ENCODE measurements at regions not wholly inside any gene's neighbourhood (a gene's known extent, or its start where the extent isn't known, plus 50 kb on each side); places are given as distances from the start of the nearest gene placed in this dataset.
A peak's percentile ranks its signal among the peaks of the same experiment; 100 is the strongest.
"Not testable (repeated sequence)": the region's sequence is repeated elsewhere in the genome, so short reads cannot be mapped to it uniquely, and the experiment has no call there.

DNA sequence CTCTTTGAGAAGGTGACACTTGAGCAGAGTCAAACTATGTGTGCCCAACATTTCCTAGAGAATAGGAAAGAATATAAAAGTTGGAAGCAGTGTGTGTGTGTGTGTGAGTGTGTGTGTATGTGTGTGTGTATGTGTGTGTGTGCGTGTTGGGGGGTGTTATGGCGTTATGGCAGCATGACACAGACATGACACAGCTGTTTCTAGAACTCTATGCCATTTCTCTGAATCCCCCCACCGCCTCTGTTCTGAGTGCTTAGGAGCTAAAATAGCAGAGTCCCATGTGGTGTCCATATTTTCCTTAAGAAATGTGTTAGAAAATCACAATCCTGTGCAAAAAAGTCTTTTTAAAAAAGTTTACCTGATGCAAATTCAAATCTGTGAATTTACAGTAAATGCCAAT lies 556.1 kb downstream of the RWDD3 start:
- no peak for DNase-seq

DNA sequence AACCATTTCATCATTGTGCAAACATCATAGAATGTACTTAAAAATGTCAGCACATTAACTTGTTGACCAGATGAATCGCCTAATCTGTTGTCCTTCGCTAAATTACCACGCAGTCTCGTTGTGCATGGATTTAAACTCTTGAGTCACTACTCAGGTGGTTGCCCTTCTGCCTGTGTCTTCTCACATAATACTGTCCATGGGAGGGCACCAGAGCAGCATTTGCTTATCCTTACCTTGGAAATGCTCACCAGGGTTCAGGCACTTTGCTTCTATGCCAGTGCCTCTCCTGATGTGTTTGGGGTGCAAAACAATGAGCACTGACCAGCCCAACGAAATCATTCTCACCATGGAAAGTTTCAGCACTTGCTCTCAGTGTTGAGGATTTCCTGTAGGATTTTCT lies 559.9 kb downstream of the RWDD3 start:
- DNase-seq: peak in 2 of 3 experiments; percentile 20 to 63

DNA sequence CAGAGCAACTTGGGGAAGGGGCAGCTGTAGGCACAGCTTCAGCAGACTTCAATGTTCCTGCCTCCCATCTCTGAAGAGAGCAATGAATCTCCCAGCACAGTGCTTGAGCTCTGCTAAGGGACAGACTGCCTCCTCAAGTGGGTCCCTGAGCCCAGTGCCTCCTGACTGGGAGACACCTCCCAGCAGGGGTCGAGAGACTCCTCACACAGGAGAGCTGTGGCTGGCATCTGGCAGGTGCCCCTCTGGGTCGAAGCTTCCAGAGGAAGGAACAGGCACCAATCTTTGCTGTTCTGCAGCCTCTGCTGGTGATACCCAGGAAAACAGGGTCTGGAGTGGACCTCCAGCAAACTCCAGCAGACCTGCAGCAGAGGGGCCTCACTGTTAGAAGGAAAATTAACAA lies 563.8 kb downstream of the RWDD3 start:
- DNase-seq: not testable (repeated sequence)

DNA sequence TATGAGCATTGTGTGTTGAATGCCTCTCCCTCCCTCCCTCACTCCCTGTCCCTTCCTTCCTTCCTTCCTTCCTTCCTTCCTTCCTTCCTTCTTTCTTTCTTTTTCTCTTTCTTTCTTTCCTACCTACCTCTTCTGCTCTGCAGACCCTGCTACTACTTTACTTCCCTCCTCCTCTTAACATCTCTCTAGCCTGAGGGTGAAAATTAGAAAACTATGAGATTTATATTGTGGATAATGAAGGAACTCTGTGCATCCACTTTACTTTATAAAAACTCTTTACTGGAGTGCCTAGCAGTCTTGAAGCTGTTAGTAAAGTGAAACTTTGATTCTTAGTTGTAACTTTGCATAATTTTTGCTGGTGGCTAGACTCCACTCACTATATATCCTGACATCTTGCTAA lies 572.2 kb downstream of the RWDD3 start:
- no peak for DNase-seq

DNA sequence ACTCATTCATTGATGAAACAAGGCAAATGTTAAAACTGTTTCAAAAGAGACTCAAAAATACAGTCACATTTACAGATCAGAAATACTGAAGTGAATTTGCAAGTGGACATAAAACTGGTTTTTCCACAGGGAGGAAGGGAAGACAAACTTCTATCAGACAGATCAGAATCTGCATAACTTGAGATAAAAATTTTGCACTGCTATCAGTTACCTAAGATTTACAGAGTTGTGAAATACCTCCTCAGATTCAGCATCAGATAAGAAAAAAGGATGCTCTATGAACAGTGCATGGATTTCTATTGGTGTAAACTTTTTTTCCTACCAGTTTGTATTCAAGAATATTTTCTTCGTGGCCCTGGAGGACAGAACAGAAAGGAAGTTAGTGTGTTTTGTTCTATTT lies 575.4 kb downstream of the RWDD3 start:
- no peak for DNase-seq

DNA sequence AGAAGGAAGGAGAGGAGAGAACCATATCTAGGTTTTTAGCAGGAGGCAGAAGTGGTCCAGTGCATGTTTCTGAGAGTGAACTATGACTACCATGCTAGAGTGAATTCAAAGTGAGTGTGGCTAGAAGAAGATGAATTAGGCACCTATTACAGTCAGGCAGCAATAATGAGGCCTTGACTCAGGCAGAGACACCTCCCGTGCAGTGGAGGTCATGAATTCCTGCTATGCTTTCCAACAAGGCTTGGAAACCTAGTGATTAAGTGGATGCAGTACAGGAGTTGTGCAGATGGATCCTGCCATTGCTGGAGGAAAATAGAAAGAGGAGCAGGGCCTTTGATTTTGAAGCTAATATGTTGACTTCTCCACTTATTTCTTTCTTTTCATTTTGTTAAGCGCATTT lies 581.5 kb downstream of the RWDD3 start:
- DNase-seq: no peak

DNA sequence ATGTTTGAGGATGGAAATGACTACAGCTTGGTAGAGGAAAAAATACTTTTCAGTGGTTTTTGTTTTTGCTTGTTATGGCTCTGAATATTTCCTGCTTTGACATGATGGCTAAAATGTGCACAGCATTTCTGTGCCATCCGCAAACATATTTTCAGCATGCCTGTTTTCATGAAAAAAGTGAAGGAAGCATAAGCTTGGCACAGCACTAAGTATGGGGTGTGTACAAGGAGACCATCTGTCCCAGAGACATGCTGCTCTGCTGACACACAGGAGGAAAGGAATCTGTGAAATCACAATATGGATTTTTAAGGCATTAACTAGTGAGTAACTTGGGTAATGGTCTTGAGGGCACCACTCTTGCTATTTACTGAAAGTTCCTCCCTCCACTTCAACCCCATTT lies 595.5 kb downstream of the RWDD3 start:
- DNase-seq: no peak

DNA sequence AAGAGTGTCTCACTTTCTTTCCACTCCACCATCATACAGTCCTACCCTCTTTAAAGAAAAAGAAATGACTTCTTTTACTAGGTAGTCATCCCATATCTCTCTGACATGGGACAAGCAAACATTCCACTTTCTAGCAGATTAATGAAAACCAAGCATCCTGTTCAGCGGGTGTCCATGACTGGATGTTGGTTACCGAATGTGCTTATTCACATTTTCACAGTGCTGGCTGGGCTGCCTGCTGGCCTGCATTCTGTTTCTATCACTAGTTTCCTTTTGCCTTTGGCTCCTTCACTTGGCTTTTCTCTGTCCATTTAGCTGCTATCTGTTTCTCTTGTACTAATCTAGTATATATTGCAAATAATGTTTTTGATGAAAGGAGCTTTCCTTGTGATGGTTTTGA lies 598.4 kb downstream of the RWDD3 start:
- DNase-seq: no peak

DNA sequence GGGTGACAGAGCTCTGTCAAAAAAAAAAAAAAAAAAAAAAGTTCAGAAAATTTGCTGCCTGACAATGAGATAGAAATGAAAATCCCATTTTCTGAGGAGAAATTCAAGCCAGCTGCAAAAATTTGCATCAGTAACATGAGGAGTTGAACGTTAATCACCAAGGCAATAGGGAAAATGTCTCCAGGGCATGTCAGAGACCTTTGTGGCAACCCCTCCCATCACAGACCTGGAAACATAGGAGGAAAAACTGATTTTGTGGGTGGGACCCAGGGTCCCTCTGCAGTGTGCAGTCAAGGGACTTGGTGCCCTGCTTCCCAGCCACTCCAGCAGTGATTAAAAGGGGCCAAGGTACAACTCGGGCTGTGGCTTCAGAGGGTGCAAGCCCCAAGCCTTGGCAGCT lies 615.4 kb downstream of the RWDD3 start:
- no peak for DNase-seq

DNA sequence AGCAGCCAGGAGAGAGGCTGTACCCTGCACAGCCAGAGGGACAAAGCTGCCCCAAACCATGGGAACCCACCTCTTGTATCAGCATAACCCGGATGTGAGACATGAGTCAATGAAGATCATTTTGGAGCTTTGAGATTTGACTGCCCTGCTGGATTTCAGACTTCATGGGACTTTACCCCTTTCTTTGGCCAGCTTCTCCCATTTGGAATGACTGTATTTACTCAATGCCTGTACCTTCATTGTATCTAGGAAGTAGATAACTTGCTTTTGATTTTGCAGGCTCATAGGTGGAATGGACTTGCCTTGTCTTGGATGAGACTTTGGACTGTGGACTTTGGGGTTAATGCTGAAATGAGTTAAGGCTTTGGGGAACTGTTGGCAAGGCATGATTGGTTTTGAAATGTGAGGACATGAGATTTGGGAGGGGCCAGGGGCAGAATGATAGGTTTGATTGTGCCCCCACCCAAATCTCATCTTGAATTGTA lies 616.2 kb downstream of the RWDD3 start:
- no peak for DNase-seq

DNA sequence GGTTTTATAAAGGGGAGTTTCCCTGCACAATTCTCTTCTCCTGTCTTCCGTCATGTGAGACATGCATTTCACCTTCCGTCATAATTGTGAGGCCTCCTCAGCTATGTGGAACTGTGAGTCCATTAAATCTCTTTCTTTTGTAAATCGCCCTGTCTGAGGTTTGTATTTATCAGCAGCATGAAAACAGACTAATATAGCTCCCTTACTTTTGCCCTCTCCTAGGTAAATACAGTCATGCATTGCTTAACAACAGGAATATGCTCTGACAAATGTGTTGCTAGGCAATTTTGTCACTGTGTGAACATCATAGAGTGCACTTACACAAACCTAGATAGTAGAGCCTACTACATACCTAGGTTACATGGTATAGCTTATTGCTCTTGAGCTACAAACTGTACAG lies 616.8 kb downstream of the RWDD3 start:
- peak in 1 of 3 experiments; percentile 33 for DNase-seq

DNA sequence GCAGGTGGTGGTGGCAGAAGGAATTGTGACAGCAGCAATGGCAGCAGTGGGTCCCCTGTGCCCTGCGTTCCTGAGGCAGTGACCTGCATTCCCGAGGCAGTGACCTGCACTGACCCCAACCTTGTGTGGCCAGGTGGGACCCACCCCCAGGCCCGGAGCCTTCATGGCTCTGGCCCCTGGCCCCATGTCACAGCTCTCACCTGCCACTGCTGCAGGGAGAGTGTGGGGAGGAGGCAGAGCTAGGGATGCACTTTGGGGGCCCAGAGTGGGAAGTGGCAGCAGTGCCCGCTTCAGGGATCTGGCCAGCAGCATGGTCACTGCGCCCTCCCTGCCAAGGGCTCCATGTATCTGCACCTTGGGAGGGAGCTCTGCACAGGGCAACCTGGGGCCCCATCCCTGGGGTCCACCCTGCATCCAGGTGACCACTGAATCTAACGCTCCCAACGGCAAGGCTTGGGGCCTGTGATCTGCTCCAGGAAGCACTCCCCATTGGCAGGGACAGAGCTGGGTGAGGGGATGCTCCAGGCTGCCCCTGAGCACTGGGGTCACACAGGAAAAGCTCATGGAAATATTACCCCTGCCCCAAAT lies 618.6 kb downstream of the RWDD3 start:
- no peak for DNase-seq

DNA sequence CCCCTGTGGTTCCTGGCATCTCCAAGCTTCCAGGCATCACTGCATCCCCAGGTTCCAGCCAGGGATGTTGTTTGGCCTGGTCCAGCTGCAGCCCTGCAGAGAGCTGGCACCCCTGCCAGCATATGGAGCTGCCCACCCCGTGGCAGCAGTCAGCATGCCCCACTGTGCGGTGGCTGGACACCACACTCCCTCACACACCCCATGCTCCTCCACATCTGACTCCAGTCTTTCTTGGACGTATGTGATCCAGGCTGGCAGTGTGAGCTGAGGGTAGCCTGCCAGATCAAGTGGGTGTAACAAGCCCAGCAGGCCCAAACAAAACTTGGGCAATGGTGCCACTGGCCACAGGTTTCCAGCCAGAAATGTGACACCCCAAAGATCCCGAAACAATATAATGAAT lies 620.4 kb downstream of the RWDD3 start:
- no peak for DNase-seq

DNA sequence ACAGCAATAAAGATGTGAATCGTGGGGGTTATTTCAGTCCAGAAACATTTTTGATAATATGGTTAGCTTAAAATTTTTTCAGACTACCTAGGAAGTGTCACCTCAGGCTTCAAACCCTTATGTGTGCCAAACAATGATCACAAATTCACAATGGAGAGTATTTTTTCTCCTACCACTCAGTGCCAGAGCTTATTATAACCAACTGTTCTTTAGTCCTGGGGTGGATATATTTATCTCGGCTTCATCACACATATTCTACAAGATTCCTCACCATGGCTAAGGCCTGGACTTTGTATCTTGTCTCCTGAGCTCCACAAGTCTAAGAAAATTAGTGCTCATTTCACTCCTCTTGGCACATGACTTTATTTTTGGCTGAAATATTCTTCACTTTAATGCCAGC lies 629.1 kb downstream of the RWDD3 start:
- no peak for DNase-seq

DNA sequence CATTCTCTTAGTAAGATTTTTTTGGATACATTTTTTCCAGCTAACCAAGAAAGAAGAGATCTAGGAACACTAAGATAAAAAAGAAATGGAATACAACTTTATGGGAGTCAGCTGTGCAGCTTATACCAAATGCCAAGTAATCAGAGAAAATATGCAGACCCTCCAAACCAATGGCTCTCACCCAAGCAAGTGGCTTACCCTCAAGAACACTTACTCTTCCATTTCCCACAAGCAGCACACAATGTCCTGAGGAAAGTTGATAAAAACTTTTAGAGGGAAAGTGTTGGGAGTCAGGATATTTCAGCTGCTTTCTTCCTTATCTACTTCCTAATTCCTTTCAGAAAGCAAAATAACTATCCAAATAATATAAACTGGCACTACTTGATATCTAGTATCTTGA lies 631.8 kb downstream of the RWDD3 start:
- no peak for DNase-seq

DNA sequence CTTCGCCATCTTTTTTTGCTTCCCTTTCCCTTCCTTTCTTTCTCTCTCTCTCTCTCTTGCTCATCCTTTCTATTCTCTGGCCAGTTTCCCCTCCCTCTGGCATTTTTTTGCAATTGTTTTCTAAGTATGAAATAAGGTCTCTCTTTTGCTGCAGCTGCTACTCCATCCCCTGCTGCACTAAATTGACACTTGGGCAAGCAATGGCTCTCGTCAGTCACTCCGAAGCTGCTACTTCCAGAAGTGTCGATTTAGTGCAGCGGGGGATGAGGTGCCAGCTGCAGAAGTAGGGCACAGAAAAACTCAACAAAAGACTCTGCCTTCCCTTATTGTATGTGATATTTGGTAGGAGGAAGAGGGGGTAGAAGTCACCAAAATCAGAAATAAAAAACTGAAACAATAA lies 642.3 kb downstream of the RWDD3 start:
- DNase-seq: peak; percentile 11 to 74 (median 11)

DNA sequence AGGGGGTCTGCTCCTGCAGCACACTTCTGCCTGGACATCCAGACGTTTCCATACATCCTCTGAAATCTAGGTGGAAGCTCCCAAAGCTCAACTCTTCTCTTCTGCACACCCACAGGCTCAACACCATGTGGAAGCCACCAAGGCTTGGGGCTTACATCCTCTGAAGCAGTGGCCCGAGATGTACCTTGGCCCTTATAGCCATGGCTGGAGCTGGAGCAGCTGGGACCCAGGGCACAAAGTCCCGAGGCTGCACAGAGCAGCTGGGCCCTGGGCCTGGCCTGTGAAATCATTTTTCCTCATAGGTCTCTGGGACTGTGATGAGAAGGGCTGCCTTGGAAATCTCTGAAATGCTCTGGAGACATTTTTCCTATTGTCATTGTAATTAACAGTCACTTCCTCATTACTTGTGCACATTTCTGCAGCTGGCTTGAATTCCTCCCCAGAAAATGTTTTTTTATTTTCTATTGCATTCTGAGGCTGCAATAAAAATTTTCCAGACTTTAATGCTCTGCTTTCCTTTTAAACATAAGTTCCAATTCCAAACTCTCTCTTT lies 645.6 kb downstream of the RWDD3 start:
- DNase-seq: no peak

DNA sequence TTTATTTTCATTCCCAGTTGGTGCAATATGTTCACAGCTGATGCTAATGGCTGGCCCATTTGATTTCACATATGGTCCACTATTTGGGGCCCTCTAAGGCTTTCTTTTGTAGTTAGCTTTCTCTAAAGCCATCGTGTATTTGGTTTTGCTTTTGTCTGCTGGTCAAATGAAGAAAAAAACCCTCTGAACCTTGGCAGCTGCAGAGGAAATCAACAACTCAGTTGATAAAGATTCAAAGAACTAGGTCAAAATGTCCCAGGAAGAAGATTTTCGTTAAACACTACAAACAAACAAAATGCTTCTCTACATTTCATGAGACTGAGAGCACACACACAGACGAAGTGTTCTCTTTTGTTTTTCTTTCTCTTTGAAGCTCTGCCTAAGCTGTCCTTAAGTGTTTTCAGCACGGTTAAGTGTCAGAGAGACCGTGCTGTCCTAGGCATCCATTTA lies 655.0 kb downstream of the RWDD3 start:
- DNase-seq: peak in 2 of 3 experiments; percentile 14 to 55

DNA sequence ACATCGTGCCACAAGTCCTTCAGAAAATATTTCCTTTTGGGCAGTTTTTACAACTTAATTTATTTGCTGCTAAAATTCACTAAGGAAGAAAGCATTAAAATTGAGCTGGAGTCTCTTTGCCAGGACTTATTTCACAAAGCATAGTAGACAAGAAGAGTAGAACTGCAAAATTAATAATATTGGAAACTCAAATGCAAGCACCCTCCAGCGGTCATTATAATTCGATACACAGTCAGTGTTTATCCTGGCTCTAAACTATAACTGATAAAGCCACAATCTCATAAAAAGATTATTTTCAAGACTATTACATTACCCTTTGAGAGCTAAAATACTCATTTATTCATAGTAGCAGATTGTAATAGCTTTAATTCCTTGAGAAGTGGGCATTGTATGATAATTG lies 655.4 kb downstream of the RWDD3 start:
- DNase-seq: peak in 1 of 3 experiments; percentile 13

DNA sequence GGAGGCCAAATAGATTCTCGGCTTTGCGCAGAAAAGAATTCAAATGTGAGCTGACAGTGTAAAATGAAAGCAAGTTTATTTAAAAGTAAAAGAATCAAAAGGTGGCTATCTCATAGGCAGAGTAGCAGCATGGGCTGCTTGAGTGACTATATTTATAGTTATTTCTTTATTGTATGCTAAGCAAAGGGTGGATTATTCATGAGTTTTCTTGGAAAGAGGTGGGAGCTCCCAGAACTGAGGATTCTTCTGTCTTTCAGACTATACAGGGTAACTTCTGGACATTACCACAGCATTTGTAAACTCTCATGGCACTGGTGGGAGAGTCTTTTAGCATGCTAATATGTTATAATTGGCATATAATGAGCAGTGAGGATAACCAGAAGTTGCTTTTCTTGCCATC lies 659.9 kb downstream of the RWDD3 start:
- DNase-seq: no peak

DNA sequence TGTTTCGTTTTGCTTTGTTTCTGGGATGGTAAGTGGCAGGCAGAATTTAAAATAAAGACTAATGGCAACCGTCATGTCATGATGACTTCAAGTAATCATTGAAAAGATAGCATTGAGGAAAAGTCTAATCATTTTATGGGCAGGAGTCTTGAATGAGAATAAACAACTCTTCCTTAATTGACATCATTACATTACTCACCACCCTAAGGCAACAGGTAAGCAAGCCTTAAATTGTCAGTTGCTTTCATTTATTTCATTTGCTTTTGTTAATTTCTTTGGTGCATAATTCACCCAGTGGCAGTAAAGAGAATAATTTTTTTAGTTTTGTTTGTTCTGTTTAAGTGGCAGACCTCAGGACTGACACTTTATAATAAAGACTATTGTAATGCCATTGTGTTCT lies 669.0 kb downstream of the RWDD3 start:
- DNase-seq: peak in 2 of 3 experiments; percentile 12 to 73

DNA sequence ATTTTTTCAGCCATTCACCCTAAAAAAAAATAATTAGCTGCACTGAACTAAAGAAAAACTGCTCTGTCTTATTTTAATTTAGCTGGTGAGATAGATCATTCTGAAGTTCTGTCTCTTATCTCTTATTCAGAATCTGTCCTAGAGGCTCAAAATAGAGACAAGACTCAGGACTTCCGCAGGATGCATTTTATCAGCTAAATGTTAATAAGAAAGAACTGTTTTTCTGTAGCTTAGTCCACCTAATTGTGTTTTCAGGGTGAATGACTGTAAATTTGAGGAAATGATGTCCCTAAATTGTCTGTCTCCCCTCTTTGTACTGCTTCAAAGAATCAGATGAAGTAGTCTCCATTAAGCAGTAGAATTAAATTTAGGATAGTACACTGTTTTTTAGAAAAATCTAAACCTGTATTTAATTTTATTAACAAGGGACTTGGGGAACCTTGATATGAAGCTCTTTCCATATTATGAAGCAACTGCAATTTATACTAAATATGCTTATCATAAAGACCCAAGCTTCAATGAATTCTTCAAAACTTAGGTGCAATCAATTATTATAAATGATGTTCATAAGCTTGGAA lies 671.9 kb downstream of the RWDD3 start:
- no peak for DNase-seq

DNA sequence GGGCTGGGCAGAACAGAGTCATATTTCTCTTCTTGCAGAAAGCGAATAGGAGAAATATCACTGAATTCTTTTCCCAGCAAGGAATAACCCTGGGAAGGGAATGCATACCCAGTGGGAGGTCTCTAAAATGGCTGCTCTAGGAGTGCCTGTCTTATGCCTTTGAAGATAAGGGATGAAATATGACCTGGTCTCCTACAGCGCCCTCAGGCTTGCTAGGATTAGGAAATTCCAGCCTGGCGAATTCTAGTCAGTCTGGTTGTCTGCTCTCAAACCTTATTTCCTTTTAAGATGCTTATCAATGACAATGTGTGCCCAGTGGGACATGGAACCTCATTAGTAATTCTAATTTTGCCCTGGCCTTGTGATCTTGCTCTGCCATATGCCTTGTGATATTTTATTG lies 677.7 kb downstream of the RWDD3 start:
- DNase-seq: peak in 1 of 3 experiments; percentile 4

DNA sequence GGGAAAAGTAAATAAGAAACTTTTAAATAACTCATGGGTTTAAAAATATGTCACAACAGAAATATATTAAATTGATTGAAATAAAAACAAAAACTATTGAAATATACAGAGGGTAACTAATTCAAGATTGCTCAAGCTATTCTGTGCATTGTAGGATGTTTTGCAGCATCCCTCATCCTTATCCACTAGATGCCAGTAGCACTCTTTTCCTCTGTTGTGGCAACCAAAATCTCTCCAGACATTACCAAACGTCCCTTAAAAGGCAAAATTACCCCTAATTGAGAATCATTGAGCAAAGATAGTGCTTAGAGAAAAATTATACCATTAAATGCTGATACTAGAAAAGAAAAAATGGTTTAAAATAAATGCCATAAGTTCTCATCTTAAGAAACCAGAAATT lies 682.6 kb downstream of the RWDD3 start:
- DNase-seq: peak in 2 of 3 experiments; percentile 13 to 74

DNA sequence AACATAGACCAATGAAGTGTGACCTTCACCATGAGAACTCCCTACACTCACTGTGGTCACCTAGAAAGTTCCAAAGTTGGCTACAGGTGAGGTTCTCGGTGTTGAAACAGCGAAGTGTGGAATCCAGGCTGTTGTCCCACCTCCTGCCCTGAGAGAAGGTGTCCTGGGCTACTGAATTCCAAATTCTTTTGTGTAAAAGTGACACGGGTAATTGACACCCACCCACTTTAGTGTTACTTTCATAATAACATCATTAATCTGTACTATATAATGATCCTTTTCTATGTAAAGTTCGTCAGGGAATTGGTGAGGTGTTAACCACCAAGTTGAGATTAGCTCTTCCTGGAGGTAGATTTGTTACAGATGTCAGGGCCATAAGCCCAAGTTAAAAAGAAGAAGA lies 690.7 kb downstream of the RWDD3 start:
- DNase-seq: no peak
